Activated CD8-positive, alpha-beta memory T cell treated with anti-CD3 and anti-CD28 coated beads for 48 hours (primary cell): ENCODE measurements at regions not wholly inside any gene's neighbourhood (a gene's known extent, or its start where the extent isn't known, plus 50 kb on each side); places are given as distances from the start of the nearest gene placed in this dataset.

Experiments
- DNase-seq, 3 experiments: peaks; one replicate each; pipeline ENCODE4 v3.0.0-alpha.2; 2020; ENCODE audit warnings: low read depth in 2 of 3, low spot score in 2 of 3

GRCh38 chr4:104890598-104891275 is 255.9 kb upstream of the TET2 start:
- DNase-seq, result no peak

GRCh38 chr4:104896660-104897645 is 249.7 kb upstream of the TET2 start:
- no peak for DNase-seq

GRCh38 chr4:104899863-104900262 is 246.8 kb upstream of the TET2 start:
- DNase-seq, result no peak

GRCh38 chr4:104901438-104901837 is 245.2 kb upstream of the TET2 start:
- no peak for DNase-seq

- DNase-seq, result no peak
Measured at GRCh38 chr4:104901961-104902605, 244.6 kb upstream of the TET2 start.

- DNase-seq, result no peak
Measured at GRCh38 chr4:104905065-104905464, 241.6 kb upstream of the TET2 start.

- DNase-seq, result no peak
Measured at GRCh38 chr4:104905546-104905945, 241.1 kb upstream of the TET2 start.

- DNase-seq, result no peak
Measured at GRCh38 chr4:104906276-104906675, 240.4 kb upstream of the TET2 start.

GRCh38 chr4:104907074-104907649 is 239.5 kb upstream of the TET2 start:
- no peak for DNase-seq

GRCh38 chr4:104907991-104908390 is 238.7 kb upstream of the TET2 start:
- DNase-seq, result no peak

GRCh38 chr4:104909376-104909775 is 237.3 kb upstream of the TET2 start:
- DNase-seq, result no peak

GRCh38 chr4:104912518-104912917 is 234.2 kb upstream of the TET2 start:
- no peak for DNase-seq

GRCh38 chr4:104915373-104915772 is 231.3 kb upstream of the TET2 start:
- DNase-seq, result no peak

- DNase-seq, result no peak
Measured at GRCh38 chr4:104915864-104916263, 230.8 kb upstream of the TET2 start.

GRCh38 chr4:104919406-104919805 is 227.3 kb upstream of the TET2 start:
- DNase-seq, result no peak

GRCh38 chr4:104930298-104930697 is 216.4 kb upstream of the TET2 start:
- no peak for DNase-seq

GRCh38 chr4:104930745-104931736 is 215.6 kb upstream of the TET2 start:
- DNase-seq, result peak in 1 of 3 experiments; percentile 18

GRCh38 chr4:104938624-104939023 is 208.1 kb upstream of the TET2 start:
- DNase-seq, result no peak

- DNase-seq, result no peak
Measured at GRCh38 chr4:104940927-104941326, 205.7 kb upstream of the TET2 start.

- no peak for DNase-seq
Measured at GRCh38 chr4:104941661-104942062, 205.0 kb upstream of the TET2 start.
